DND-41 (cell line): ENCODE measurements at regions not wholly inside any gene's neighbourhood (a gene's known extent, or its start where the extent isn't known, plus 50 kb on each side); places are given as distances from the start of the nearest gene placed in this dataset.

Experiments used
- CTCF ChIP-seq: IDR thresholded peaks from 2 replicates; pipeline ENCODE4 v1.5.1; 2012; ENCODE audit warnings: borderline replicate concordance, low read length, moderate library complexity, mild to moderate bottlenecking; ENCODE audit not compliant: poor library complexity, severe bottlenecking; ENCODE audit errors: extremely low read depth
- EZH2 ChIP-seq: IDR thresholded peaks from 3 replicates; pipeline ENCODE4 v1.6.1; 2012; ENCODE audit warnings: borderline replicate concordance, low read depth, mild to moderate bottlenecking, moderate library complexity, low read length, inconsistent platforms; ENCODE audit not compliant: severe bottlenecking

DNA sequence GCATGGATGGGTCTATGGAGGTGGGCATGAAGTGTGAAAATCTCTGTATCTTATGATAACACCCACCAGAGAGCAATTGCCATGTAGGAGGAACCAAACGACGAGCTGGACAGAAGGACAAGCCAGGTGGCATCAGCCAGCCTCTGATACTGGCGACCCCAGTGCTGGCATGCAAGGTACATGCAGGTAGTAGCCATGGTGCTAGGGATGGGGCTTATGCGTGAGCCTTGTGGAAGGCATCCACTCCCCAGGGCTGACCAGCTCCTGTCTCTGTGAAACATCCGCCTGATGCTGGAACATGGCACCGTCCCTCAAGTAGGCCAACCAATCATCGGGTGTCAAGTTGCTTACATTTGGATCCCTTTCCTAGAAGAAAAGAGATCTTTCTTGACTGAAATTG lies 412.9 kb downstream of the GADD45G start:
- no peak for TF ChIP-seq CTCF
- no peak for TF ChIP-seq EZH2
